Fibroblast of skin of left quadriceps (primary cell): ENCODE measurements at regions not wholly inside any gene's neighbourhood (a gene's known extent, or its start where the extent isn't known, plus 50 kb on each side); places are given as distances from the start of the nearest gene placed in this dataset.

ENCODE experiments used
- DNase-seq, 2 experiments: peaks; one replicate each; pipeline ENCODE4 v3.0.0-alpha.2; 2013; ENCODE audit warnings: low read depth in 2 of 2

- peak; percentile 47 to 52 for DNase-seq
Observed at GRCh38 chr4:110959041-110959643, 336.3 kb upstream of the PITX2 start.

DNA sequence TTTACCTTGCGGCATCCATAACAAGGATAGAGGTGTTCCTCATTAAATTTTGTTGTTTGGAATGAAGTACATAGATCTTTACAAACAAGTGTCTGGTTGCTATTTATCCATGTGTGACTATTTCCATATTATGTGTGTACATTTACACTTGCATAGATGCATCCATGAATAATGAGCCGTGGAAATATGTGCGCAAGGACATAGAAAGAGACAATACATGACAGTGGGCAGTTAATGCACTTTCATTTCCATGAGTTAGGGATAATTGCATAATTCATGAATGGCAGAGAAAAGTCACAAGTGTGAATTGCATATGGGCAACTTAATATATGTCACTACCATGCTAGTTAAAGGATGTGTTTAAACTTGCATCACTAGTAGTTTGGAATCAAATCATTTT is 338.2 kb upstream of the PITX2 start:
- no peak for DNase-seq

DNA sequence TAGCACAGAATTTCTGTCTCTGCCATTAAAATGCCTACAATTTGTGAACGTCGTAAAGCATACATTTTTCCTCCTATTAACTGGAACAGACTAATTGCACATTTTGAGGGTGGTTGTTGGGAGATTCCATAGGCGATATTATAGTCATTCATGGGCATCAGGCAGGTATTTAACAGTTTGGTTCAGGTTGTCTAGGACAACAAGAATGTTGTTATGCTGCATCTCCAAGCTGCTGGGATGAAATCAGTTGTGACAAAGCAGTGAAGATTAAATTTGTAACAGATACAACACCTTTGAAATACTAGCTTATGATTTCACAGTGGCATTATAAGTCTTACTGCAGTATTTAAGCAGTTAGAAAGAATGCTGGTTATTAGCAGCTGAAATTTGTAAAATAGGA is 339.7 kb upstream of the PITX2 start:
- DNase-seq = no peak

DNA sequence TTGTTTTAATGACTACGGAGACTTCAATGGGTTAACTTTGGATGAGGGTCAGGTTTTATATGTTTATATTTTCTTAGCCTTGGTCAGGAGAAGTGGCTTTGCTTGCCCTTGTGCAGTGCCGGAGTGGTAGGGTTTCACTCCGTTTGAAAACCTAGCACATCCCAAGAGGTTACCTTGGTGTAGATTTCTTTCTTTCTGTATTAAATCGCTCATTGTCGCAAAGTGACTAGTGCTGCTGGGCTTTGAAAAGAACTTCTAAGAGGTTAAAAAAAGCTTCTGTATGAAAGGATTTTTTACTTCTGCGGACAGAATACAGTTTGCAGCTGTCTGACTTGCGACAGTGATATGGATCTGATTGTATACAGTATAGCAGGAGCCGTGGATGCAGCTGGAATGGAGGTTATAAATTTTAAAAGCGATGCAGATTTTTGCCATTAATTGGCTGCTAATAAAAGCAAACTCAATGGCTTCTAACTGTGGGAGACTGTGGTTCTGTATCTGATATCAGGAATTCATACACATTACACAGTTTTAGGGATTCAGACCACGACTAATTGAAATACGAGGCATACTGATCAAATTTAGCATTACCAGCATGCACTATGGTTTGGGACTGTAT is 340.9 kb upstream of the PITX2 start:
- no peak for DNase-seq

DNA sequence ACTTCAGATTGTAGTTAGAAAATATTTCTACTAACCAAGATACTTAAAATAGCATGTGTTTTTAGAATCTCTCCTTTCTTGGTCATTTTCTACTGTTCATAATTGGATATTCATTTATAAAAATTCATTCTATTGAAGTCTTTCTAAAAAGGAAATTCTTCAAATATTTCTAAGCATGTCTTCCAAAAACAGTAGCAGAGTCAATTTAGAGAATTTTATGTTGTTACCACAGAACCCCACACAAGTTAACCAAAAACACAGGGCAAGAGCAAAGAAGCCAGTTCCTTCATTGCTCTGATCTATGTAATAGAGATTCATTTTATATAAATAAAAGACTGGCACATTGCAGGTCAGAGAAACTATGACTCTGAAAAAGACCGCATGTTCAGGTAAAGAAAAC is 345.1 kb upstream of the PITX2 start:
- DNase-seq = no peak

DNA sequence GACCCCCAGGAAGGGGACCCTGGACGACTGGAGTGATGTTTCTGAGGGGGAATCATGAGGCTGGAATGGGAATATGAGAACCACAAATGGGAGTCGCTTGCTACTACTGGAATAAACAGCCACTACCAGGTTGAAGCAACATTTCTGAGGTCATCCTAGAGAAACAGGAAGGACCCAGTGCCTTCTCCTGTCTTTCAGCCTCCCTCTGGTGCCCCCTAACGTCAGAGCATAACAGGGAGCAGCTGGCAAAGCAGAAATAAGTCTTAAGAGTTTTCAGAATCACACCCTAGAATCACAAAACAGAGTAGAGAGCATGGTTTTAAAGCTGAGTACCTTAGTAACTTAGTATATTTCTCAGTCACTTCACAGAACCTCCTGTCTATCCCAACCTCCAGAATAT is 347.8 kb upstream of the PITX2 start:
- DNase-seq = no peak

GRCh38 chr4:110975338-110975737 is 352.5 kb upstream of the PITX2 start:
- no peak for DNase-seq

- DNase-seq = no peak
Observed at GRCh38 chr4:110977554-110977953, 354.7 kb upstream of the PITX2 start.

- DNase-seq = no peak
Observed at GRCh38 chr4:110978761-110979160, 355.9 kb upstream of the PITX2 start.

- DNase-seq = no peak
Observed at GRCh38 chr4:110982486-110982885, 359.6 kb upstream of the PITX2 start.

DNA sequence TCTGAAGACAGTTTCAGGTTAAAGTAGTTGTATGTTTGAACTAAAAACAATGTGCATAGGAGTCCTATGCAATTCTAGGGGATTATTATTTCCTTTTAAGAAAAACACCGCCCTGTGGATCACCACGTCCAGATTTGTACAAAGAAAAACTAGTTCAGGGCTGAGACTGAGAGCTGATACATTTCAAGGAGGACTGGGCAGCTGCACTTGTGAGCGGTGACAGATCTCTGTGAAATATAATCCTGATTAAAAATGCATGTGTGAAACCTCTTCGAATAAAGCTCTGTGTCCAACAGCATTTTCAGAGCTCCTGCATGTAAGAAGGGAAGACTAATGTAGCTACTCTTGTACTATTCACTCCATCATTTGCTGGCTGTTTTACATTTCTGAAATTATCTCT is 365.8 kb upstream of the PITX2 start:
- no peak for DNase-seq

DNA sequence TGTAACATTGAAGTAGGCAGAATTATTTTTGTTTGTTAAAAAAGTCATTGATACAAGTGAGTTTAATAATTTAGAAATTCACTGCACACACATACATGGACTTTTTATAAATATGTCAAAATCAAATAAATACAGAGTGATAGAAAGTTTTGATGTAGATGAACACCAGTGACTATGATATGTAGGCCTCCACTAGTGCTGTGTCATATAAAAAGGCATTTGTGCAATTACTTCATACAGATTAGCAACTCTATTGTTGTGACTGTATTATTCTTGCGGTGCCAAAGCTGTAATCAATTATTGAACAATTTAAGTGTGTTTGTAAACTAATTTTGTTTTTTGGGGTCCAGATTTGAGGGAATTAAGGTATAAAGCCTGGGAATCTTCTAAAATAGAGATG is 366.2 kb upstream of the PITX2 start:
- no peak for DNase-seq

DNA sequence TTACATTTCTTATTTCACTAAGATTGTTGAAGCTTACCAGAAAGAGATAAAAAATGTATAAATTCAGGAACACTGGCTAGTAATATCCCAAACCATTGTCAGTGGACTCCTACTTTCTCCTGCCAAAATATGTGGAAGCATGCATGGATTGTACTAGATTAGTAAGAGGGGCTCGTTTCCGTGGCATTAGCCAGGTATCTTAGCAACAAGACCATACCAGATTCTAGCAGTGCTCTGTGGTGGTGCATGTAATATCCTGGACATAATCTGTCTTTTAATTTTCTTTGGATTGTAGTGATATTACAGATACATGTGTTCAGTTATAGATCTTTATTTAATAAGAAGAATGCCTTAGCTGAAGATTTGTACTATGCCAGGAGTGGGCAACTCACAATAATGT is 371.9 kb upstream of the PITX2 start:
- DNase-seq = no peak

- peak in 1 of 2 experiments; percentile 10 for DNase-seq
Observed at GRCh38 chr4:110998320-110998719, 375.4 kb upstream of the PITX2 start.

DNA sequence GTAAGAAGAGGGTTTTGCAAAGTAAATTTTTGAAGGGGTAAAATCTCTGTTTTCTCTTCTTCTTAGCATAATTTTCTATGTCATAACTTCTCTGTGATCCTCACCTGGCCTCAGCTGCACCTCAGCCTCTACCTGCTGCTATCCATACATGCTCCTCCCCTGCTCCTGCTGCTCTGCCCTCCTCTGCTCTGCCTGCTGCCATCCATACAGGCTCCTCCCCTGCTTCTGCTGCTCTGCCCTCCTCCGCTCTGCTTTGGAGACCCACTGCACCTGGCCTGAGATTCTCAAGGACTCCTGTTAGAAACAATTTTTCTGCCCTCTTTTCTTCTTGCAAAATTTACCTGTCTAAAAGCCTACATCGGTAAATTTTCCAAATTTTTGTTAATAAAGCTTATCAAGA is 388.6 kb upstream of the PITX2 start:
- no peak for DNase-seq

DNA sequence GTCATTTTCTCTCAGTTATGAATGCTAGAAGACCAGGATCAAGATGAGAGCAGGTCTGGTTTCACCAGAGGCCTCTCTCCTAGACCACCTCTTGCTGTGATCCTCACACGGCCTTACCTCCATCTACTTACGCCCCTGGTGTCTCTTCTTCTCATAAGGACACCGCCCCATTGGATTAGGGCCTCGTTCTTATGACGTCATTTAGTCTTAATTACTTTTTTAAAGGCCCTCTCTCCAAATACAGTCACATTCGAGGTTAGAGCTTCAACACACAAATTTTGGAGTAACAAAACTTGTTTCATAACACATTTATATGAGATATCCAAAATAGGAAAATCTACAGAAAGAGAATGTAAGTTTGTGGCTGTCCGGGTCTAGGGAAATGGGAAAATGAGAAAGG is 391.0 kb upstream of the PITX2 start:
- no peak for DNase-seq

DNA sequence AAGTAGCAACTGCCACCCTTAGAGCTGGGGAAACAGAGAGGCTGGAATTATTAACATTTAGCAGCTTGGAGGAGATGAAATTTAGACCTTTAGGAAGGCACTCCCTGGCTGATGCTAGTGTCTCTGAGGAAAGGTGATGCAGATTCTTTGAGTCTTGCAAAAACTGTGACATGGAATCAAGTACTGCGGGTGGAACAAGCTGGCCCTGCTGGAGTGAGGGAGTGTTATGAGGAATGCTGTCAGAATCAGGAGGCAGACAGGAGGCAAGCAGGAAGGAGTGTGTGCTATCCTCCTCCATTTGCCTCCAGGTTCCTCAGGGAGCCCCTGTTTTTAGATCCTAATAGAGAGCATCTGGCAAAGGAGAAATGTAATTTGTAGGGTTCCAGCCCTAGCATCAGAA is 391.7 kb upstream of the PITX2 start:
- no peak for DNase-seq

GRCh38 chr4:111016416-111016815 is 393.5 kb upstream of the PITX2 start:
- no peak for DNase-seq

GRCh38 chr4:111018216-111018615 is 395.3 kb upstream of the PITX2 start:
- DNase-seq = no peak

DNA sequence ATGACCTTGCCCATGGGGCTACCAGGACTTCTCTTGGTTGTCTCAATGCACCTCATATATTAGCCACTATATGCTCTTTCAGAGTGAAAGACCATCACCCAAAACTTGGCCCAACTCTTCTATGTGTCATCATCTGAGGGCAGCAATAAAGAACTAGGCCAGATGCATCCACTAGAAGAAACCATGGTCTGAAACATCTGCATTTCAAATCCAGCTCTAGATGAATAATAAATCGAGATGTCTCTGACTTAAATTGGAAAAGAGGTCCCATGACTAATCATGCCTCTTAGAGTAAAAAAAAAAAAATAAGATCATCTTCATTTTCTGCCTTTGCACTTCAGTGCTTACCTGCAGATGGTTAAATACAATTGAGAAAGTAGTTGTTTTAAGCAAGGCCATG is 397.6 kb upstream of the PITX2 start:
- DNase-seq = no peak

DNA sequence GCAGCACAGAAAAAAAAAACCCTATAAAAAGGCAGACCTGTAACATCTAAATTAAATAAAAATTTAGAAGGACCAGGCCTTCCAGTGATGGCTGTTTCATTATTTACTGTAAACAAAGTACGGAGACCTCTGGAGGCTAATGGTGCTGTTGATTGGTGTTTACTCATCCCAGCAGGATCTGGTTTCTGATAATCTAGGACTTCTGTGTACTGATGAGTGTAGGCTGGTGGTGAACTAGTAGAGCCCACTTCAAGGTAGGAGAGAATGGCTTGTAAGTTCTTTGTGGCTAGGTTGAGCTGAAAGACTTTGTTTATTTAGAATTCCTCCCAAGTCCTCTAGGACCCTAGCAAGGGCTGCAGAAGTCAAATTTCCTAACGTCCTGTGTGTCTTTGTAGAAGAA is 398.1 kb upstream of the PITX2 start:
- DNase-seq = no peak

- DNase-seq = no peak
Observed at GRCh38 chr4:111022758-111023157, 399.9 kb upstream of the PITX2 start.

GRCh38 chr4:111027526-111027925 is 404.6 kb upstream of the PITX2 start:
- peak; percentile 75 to 78 for DNase-seq

DNA sequence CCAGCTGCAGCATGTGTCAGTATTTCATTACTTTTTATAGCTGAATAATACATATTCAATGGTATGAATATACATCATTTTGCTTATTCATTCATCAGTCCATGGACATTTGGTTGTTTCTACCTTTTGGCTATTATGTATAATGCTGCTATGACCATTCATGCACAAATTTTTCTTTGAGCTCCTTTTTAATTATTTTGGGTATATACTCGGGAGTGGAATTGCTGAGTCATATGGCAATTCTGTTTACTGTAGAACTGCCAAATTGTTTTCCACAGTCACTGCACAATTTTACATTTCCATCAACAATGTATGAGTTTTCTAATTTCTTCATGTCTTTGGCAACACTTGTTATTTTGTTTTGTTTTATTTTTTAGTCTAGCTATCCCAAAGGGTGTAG is 405.9 kb upstream of the PITX2 start:
- DNase-seq = no peak
